Thoracic aorta (tissue), 2 donors: ENCODE measurements at regions not wholly inside any gene's neighbourhood (a gene's known extent, or its start where the extent isn't known, plus 50 kb on each side); places are given as distances from the start of the nearest gene placed in this dataset.

Experiments used
- ATAC-seq: fragments of 150-250 bp; one replicate; pipeline ENCODE4 v1.8.0; 2017; ENCODE audit warnings: low read depth; ENCODE audit not compliant: insufficient number of reproducible peaks, low FRiP score
- DNase-seq: peaks from one replicate; pipeline ENCODE4 v3.0.0-alpha.2; 2020; ENCODE audit warnings: low spot score
- H3K27ac ChIP-seq, 2 donors: fragments of 200-600 bp; sonication (generic); 1 replicate in 1 of 2; 2 replicates in 1 of 2; pipeline ENCODE4 v1.5.1; 2016; ENCODE audit warnings: mild to moderate bottlenecking in 2 of 2, moderate library complexity in 2 of 2
- H3K27me3 ChIP-seq: fragments of 200-600 bp; sonication (generic); replicated peaks from 2 replicates; pipeline ENCODE4 v1.6.0; 2016; ENCODE audit warnings: mild to moderate bottlenecking; ENCODE audit not compliant: insufficient read depth
- H3K36me3 ChIP-seq: fragments of 200-600 bp; sonication (generic); one replicate; pipeline ENCODE4 v1.5.1; 2016
- H3K4me1 ChIP-seq, 2 donors: fragments of 200-600 bp; sonication (generic); 1 replicate in 1 of 2; 2 replicates in 1 of 2; pipeline versions ENCODE4 v1.5.1 to v1.6.0; 2016; ENCODE audit warnings: low read depth in 2 of 2, mild to moderate bottlenecking in 1 of 2; ENCODE audit not compliant: control insufficient read depth in 1 of 2
- H3K4me3 ChIP-seq: fragments of 200-600 bp; sonication (generic); 2 replicates; pipeline ENCODE4 v1.5.1; 2016; ENCODE audit warnings: mild to moderate bottlenecking
- H3K9me3 ChIP-seq: fragments of 200-600 bp; sonication (generic); 2 replicates; pipeline ENCODE4 v1.5.1; 2016
- CTCF ChIP-seq: fragments of 200-600 bp; sonication (generic); IDR thresholded peaks from one replicate; pipeline ENCODE4 v1.5.1; 2019; ENCODE audit warnings: antibody characterized with exemption

GRCh38 chr2:238697193-238698071, 150.5 kb upstream of the TWIST2 start:
- no peaks in the 10 kb centered on the region for H3K36me3 ChIP-seq
- no peaks in the 10 kb centered on the region for H3K9me3 ChIP-seq
- H3K27me3 ChIP-seq: no peaks in the 10 kb centered on the region
- no peak overlapping the region for H3K27ac ChIP-seq
- no peak for TF ChIP-seq CTCF
- DNase-seq: no peak
- H3K4me3 ChIP-seq: no peak overlapping the region
- peaks cover 8 to 19% of the 10 kb centered on the region in 2 donors for H3K4me1 ChIP-seq
- ATAC-seq: no peak

- DNase-seq (no peak), ATAC-seq (no peak)
- H3K9me3 ChIP-seq: no peaks in the 10 kb centered on the region
- no peak overlapping the region for H3K4me3 ChIP-seq
- H3K36me3 ChIP-seq: no peaks in the 10 kb centered on the region
- TF ChIP-seq CTCF: no peak
- H3K4me1 ChIP-seq: peaks cover 8 to 19% of the 10 kb centered on the region in 2 donors
- H3K27me3 ChIP-seq: no peaks in the 10 kb centered on the region
- H3K27ac ChIP-seq: no peak overlapping the region
Observed at GRCh38 chr2:238698072-238698352, 149.9 kb upstream of the TWIST2 start.

GRCh38 chr2:238698451-238699306, 149.2 kb upstream of the TWIST2 start:
- TF ChIP-seq CTCF: no peak

GRCh38 chr2:238699307-238700116, 148.4 kb upstream of the TWIST2 start:
- Histone ChIP-seq H3K4me1 (peaks cover 8 to 19% of the 10 kb centered on the region in 2 donors), H3K4me3 (peak overlapping the region; percentile 38), H3K36me3 (no peaks in the 10 kb centered on the region), H3K27me3 (no peaks in the 10 kb centered on the region), H3K9me3 (no peaks in the 10 kb centered on the region), H3K27ac (no peak overlapping the region)
- no peak for DNase-seq
- TF ChIP-seq CTCF: no peak
- ATAC-seq: no peak

More at GRCh38 chr2:238698451-238699306, 149.2 kb upstream of the TWIST2 start:
- Histone ChIP-seq H3K36me3 (no peaks in the 10 kb centered on the region), H3K27me3 (no peaks in the 10 kb centered on the region), H3K4me3 (no peak overlapping the region), H3K4me1 (peaks cover 8 to 19% of the 10 kb centered on the region in 2 donors), H3K9me3 (no peaks in the 10 kb centered on the region), H3K27ac (no peak overlapping the region)
- no peak for DNase-seq
- ATAC-seq: no peak

- ATAC-seq (no peak), DNase-seq (no peak)
- Histone ChIP-seq H3K27me3 (no peaks in the 10 kb centered on the region), H3K36me3 (no peaks in the 10 kb centered on the region), H3K27ac (no peak overlapping the region), H3K9me3 (no peaks in the 10 kb centered on the region), H3K4me3 (peak overlapping the region; percentile 38), H3K4me1 (peaks cover 8 to 18% of the 10 kb centered on the region in 2 donors)
- no peak for TF ChIP-seq CTCF
Observed at GRCh38 chr2:238700117-238700457, 147.8 kb upstream of the TWIST2 start.
